Liver (tissue), 8 donors: ENCODE measurements at regions not wholly inside any gene's neighbourhood (a gene's known extent, or its start where the extent isn't known, plus 50 kb on each side); places are given as distances from the start of the nearest gene placed in this dataset.

ENCODE experiments used
- DNase-seq: peaks from one replicate; pipeline ENCODE4 v3.0.0-alpha.2; 2017; ENCODE audit warnings: low spot score
- H3K27ac ChIP-seq, 2 donors: one replicate each; pipeline ENCODE4 v1.7.0; 2013; ENCODE audit warnings: inconsistent platforms in 2 of 2, low read length in 2 of 2, control low read depth in 1 of 2, low read depth in 1 of 2, mild to moderate bottlenecking in 1 of 2
- H3K27me3 ChIP-seq, 4 donors: one replicate each; pipeline versions ENCODE4 v1.6.1 to v1.7.0; 2013; ENCODE audit warnings: low read length in 3 of 4, inconsistent platforms in 1 of 4, mild to moderate bottlenecking in 1 of 4, moderate library complexity in 1 of 4; ENCODE audit not compliant: control insufficient read depth in 4 of 4, insufficient read depth in 4 of 4
- H3K36me3 ChIP-seq, 4 donors: one replicate each; pipeline versions ENCODE4 v1.6.1 to v1.7.0; 2013; ENCODE audit warnings: low read length in 3 of 4, mild to moderate bottlenecking in 3 of 4, low read depth in 1 of 4, moderate library complexity in 1 of 4; ENCODE audit not compliant: control insufficient read depth in 4 of 4, insufficient read depth in 3 of 4
- H3K4me1 ChIP-seq, 4 donors: one replicate each; pipeline versions ENCODE4 v1.6.1 to v1.7.0; 2013; ENCODE audit warnings: low read length in 3 of 4, mild to moderate bottlenecking in 3 of 4, moderate library complexity in 1 of 4; ENCODE audit not compliant: control insufficient read depth in 4 of 4, insufficient read depth in 4 of 4
- H3K4me3 ChIP-seq, 3 donors: one replicate each; pipeline versions ENCODE4 v1.6.1 to v1.7.0; 2013; ENCODE audit warnings: low read length in 3 of 3, control low read depth in 1 of 3, low read depth in 1 of 3, mild to moderate bottlenecking in 1 of 3
- H3K9ac ChIP-seq, 2 donors: one replicate each; pipeline ENCODE4 v1.7.0; 2013; ENCODE audit warnings: low read length in 2 of 2, mild to moderate bottlenecking in 2 of 2, moderate library complexity in 2 of 2, control low read depth in 1 of 2, low read depth in 1 of 2
- H3K9me3 ChIP-seq, 4 donors: one replicate each; pipeline versions ENCODE4 v1.6.1 to v1.7.0; 2013; ENCODE audit warnings: low read length in 3 of 4; ENCODE audit not compliant: control insufficient read depth in 4 of 4
- ATF3 ChIP-seq: IDR thresholded peaks from 2 replicates; pipeline ENCODE4 v1.6.1; 2016; ENCODE audit warnings: antibody characterized with exemption
- CTCF ChIP-seq: fragments of 150-350 bp; IDR thresholded peaks from 2 replicates; pipeline ENCODE4 v1.5.1; 2017; ENCODE audit warnings: improper control_type of control experiment, low read depth, low read length; ENCODE audit not compliant: missing input control
- FOXA1 ChIP-seq: IDR thresholded peaks from 2 replicates; pipeline ENCODE4 v1.6.1; 2016; ENCODE audit warnings: antibody characterized with exemption
- HNF4A ChIP-seq, 2 donors: conservative IDR thresholded peaks; 2 replicates each; pipeline ENCODE4 v1.6.1; 2016; ENCODE audit warnings: antibody characterized with exemption in 2 of 2, mild to moderate bottlenecking in 2 of 2
- HNF4G ChIP-seq: IDR thresholded peaks from 2 replicates; pipeline ENCODE4 v1.6.1; 2016; ENCODE audit warnings: antibody characterized with exemption
- JUND ChIP-seq, 2 donors: IDR thresholded peaks; 2 replicates each; pipeline ENCODE4 v1.6.1; 2016; ENCODE audit warnings: antibody characterized with exemption in 2 of 2
- MAX ChIP-seq: IDR thresholded peaks from 2 replicates; pipeline ENCODE4 v1.6.1; 2016; ENCODE audit warnings: antibody characterized with exemption
- RAD21 ChIP-seq, 2 donors: IDR thresholded peaks; 2 replicates each; pipeline ENCODE4 v1.6.1; 2016; ENCODE audit warnings: antibody characterized with exemption in 2 of 2, mild to moderate bottlenecking in 2 of 2
- REST ChIP-seq: IDR thresholded peaks from 2 replicates; pipeline ENCODE4 v1.6.1; 2016; ENCODE audit warnings: antibody characterized with exemption, mild to moderate bottlenecking
- SP1 ChIP-seq: IDR thresholded peaks from 2 replicates; pipeline ENCODE4 v1.6.1; 2018; ENCODE audit warnings: antibody characterized with exemption, mild to moderate bottlenecking
- TAF1 ChIP-seq: conservative IDR thresholded peaks from 2 replicates; pipeline ENCODE4 v1.6.1; 2016; ENCODE audit warnings: antibody characterized with exemption, mild to moderate bottlenecking
- YY1 ChIP-seq: IDR thresholded peaks from 2 replicates; pipeline ENCODE4 v1.6.1; 2016; ENCODE audit warnings: antibody characterized with exemption, mild to moderate bottlenecking
- ZBTB33 ChIP-seq: IDR thresholded peaks from 2 replicates; pipeline ENCODE4 v1.6.1; 2016; ENCODE audit warnings: antibody characterized with exemption
- WGBS: extraction: QIAGEN DNeasy Blood & Tissue Kit; methylation state at CpG from one replicate; pipeline ENCODE4 v1.1.7; 2013; 5-methylcytosine and 5-hydroxymethylcytosine counted together
- donor health status: healthy.
- donor health status: healthy.
- donor health status: healthy.
- donor health status: healthy.
- donor health status: healthy.

GRCh38 chr3:98644168-98644567, 50.8 kb upstream of the CPOX start:
- TF ChIP-seq JUND (IDR thresholded peaks at IDR 0.05) (no peak), ZBTB33 (no peak), RAD21 (IDR thresholded peaks at IDR 0.05) (no peak), YY1 (no peak), FOXA1 (no peak), HNF4G (no peak), MAX (no peak), CTCF (no peak), SP1 (no peak)
- Histone ChIP-seq H3K27me3 (no peaks in the 10 kb centered on the region), H3K4me3 (no peak overlapping the region), H3K27ac (no peak overlapping the region), H3K9ac (no peak overlapping the region), H3K4me1 (peaks cover 0 to 4% (median 2%) of the 10 kb centered on the region in 4 donors), H3K36me3 (no peaks in the 10 kb centered on the region), H3K9me3 (no peaks in the 10 kb centered on the region)
- 88% methylated on average over 3 of the region's 3 CpGs for WGBS
- no peak for DNase-seq

- no peak for TF ChIP-seq TAF1
- no peak for TF ChIP-seq REST
- DNase-seq, result no peak
- WGBS, result 84% methylated on average over 7 of the region's 7 CpGs
- H3K36me3 ChIP-seq, result no peaks in the 10 kb centered on the region
- no peak overlapping the region for H3K9ac ChIP-seq
- H3K9me3 ChIP-seq, result no peaks in the 10 kb centered on the region
- H3K27me3 ChIP-seq, result no peaks in the 10 kb centered on the region
- no peak overlapping the region for H3K4me3 ChIP-seq
- peaks cover 0 to 4% (median 2%) of the 10 kb centered on the region in 4 donors for H3K4me1 ChIP-seq
- H3K27ac ChIP-seq, result no peak overlapping the region
Observed at GRCh38 chr3:98645039-98645438, 51.6 kb upstream of the CPOX start.

GRCh38 chr3:98646680-98647079, 53.3 kb upstream of the CPOX start:
- TF ChIP-seq ZBTB33 (no peak), HNF4A (conservative IDR thresholded peaks at IDR 0.05) (no peak), ATF3 (no peak)
- no peak for DNase-seq
- Histone ChIP-seq H3K36me3 (no peaks in the 10 kb centered on the region), H3K27me3 (no peaks in the 10 kb centered on the region), H3K9ac (no peak overlapping the region), H3K9me3 (no peaks in the 10 kb centered on the region), H3K27ac (no peak overlapping the region), H3K4me1 (peaks cover 0 to 4% (median 0%) of the 10 kb centered on the region in 4 donors), H3K4me3 (no peak overlapping the region)
- 73% methylated on average over 2 of the region's 2 CpGs for WGBS
